ENCODE measurements at regions not wholly inside any gene's neighbourhood (a gene's known extent, or its start where the extent isn't known, plus 50 kb on each side); places are given as distances from the start of the nearest gene placed in this dataset.

DNA sequence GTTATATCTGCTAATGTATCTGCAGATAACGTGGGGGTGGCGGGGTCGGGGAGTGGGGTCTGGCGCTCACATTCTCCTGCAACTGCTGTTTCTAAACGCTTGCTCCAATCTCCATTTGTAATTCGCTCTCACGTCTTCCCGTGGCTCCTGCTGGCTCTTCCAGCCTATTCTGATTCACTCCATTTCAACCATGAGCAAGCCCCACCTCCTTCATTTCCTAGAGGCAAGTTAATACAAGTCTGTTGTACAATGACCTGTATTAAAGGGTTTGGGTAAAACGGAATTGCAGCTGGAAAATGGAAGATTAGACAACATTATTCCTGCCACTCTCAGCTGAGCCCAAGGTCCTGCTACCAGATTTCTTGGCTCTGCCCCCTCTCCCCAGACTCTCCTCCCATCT lies 132.3 kb downstream of the CSNK2A3 start:
- POLR2A ChIA-PET, result no interaction called here
- no peak for DNase-seq (ENCODE audit: extremely low spot score)
- TF ChIP-seq HDGF (IDR thresholded peaks at IDR 0.05; ENCODE audit: borderline replicate concordance) (no peak), ZNF384 (IDR thresholded peaks at IDR 0.05) (no peak), SP1 (IDR thresholded peaks at IDR 0.05) (no peak), ELF4 (IDR thresholded peaks at IDR 0.05) (no peak), ARNT (IDR thresholded peaks at IDR 0.05) (no peak), SUZ12 (IDR thresholded peaks at IDR 0.05) (no peak), TARDBP (IDR thresholded peaks at IDR 0.05) (no peak)
- CTCF ChIA-PET, result no interaction called here

DNA sequence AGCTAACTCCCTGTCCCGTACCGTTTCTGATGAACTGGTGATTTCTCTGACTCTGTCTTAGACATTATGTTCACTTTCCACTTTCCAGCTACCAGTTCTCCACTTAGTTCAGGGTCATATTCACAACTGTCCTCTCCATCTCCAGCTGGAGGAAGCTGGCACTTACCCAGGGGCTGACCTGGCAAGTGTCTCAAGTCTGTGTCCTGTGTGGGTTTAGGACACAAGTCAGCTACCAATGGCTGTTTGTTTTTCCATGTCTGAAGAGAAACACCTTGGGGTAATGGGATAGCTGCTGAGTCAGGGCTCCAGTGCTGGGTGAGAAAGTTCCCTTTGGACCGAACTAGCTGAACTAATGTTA lies 134.4 kb downstream of the CSNK2A3 start:
- CTCF ChIA-PET, result interaction anchor here (0.6 kb wide), 1 partner anchor 626 kb away, joined by 3 read pairs; no protein-coding TSS in a partner anchor
- no peak for DNase-seq (ENCODE audit: extremely low spot score)
- TF ChIP-seq FOXA1 (IDR thresholded peaks at IDR 0.05) (no peak), BHLHE40 (IDR thresholded peaks at IDR 0.05; ENCODE audit: borderline replicate concordance) (no peak), NFRKB (IDR thresholded peaks at IDR 0.05) (no peak), ARNT (IDR thresholded peaks at IDR 0.05) (no peak), ZNF384 (IDR thresholded peaks at IDR 0.05) (no peak), LEF1 (IDR thresholded peaks at IDR 0.05; ENCODE audit: borderline replicate concordance) (no peak), FOXK2 (IDR thresholded peaks at IDR 0.05) (no peak), ELF4 (IDR thresholded peaks at IDR 0.05) (no peak), HDGF (IDR thresholded peaks at IDR 0.05; ENCODE audit: borderline replicate concordance) (no peak)
- TF ChIP-seq, protein P1, sequence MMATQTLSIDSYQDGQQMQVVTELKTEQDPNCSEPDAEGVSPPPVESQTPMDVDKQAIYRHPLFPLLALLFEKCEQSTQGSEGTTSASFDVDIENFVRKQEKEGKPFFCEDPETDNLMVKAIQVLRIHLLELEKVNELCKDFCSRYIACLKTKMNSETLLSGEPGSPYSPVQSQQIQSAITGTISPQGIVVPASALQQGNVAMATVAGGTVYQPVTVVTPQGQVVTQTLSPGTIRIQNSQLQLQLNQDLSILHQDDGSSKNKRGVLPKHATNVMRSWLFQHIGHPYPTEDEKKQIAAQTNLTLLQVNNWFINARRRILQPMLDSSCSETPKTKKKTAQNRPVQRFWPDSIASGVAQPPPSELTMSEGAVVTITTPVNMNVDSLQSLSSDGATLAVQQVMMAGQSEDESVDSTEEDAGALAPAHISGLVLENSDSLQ (IDR thresholded peaks at IDR 0.05), result no peak
- POLR2A ChIA-PET, result no interaction called here

DNA sequence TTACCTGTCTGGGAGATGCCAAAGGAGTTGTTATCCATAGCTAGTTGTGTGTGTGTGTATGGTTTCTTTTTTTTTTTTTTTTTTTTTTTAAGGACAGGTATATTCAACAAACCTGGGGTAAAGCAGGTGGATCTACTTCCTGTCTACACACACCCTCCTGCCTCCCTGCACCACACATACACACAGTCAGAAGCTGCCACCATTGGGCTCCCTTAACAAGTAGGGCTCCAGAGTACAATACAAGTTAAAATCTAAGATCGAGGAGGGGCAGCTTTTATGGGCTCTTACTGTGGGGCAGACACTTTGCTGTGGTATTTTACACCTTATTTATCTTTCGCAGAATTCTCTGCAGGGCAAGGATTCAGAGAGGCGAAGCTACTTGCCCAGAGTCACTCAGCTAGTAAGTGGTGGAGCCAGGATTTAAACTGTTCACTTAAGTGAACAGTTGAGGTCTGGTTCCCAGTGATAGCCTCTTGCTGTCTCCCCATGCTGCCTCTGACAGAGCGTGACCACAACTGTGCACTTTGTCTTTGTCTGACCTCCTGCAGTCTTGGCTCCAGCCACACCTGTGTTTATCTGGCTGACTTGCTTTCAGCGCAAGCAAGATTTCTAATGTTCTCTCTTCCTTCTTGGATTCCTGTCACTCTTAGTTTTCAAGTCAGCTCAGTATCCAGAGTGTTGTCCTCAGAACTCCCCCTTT lies 135.0 kb downstream of the CSNK2A3 start:
- POLR2A ChIA-PET, result no interaction called here
- no peak for DNase-seq (ENCODE audit: extremely low spot score)

DNA sequence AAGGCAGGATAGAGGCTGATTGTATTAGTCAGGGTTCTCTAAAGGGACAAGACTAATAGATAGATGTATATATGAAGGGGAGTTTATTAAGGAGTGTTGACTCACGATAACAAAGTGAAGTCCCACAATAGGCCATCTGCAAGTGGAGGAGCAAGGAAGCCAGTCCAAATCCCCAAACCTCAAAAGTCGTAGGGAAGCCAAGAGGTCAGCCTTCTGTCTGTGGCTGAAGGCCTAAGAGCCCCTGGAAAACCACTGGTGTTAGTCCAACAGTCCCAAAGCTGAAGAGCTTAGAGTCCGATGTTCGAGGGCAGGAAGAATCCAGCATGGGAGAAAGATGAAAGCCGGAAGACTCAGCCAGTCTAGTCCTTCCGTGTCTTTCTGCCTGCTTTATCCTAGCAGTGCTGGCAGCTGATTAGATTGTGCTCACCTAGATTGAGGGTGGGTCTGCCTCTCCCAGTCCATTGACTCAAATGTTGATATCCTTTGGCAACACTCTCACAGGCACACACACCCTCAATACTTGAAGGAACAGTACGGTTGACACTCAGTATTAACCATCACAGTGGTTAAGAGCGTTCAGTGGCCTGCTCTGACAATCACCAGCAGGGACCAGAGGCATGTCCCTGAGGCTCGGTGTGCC lies 135.6 kb downstream of the CSNK2A3 start:
- ChIA-PET CTCF (no interaction called here), POLR2A (no interaction called here)
- DNase-seq (ENCODE audit: extremely low spot score), result no peak
- TF ChIP-seq ZNF384 (IDR thresholded peaks at IDR 0.05) (no peak), FOXK2 (IDR thresholded peaks at IDR 0.05) (no peak), SUZ12 (IDR thresholded peaks at IDR 0.05) (no peak), FOXA1 (IDR thresholded peaks at IDR 0.05) (no peak), FOXM1 (IDR thresholded peaks at IDR 0.05; ENCODE audit: borderline replicate concordance) (no peak), L3MBTL2 (conservative IDR thresholded peaks at IDR 0.05) (no peak), LEF1 (IDR thresholded peaks at IDR 0.05; ENCODE audit: borderline replicate concordance) (no peak), SP1 (IDR thresholded peaks at IDR 0.05) (no peak), TARDBP (IDR thresholded peaks at IDR 0.05) (no peak), NFRKB (IDR thresholded peaks at IDR 0.05) (no peak)

More for the DNA sequence above, 135.0 kb downstream of the CSNK2A3 start:
- CTCF ChIA-PET, result interaction anchor here (0.6 kb wide), 1 partner anchor 626 kb away, joined by 3 read pairs; no protein-coding TSS in a partner anchor
- TF ChIP-seq TARDBP (IDR thresholded peaks at IDR 0.05) (no peak), NFRKB (IDR thresholded peaks at IDR 0.05) (no peak), LEF1 (IDR thresholded peaks at IDR 0.05; ENCODE audit: borderline replicate concordance) (no peak), ZNF384 (IDR thresholded peaks at IDR 0.05) (no peak), SUZ12 (IDR thresholded peaks at IDR 0.05) (no peak), FOXM1 (IDR thresholded peaks at IDR 0.05; ENCODE audit: borderline replicate concordance) (no peak), ARNT (IDR thresholded peaks at IDR 0.05) (no peak), L3MBTL2 (conservative IDR thresholded peaks at IDR 0.05) (no peak), FOXA1 (IDR thresholded peaks at IDR 0.05) (no peak), BHLHE40 (IDR thresholded peaks at IDR 0.05; ENCODE audit: borderline replicate concordance) (no peak), CTBP1 (IDR thresholded peaks at IDR 0.05; ENCODE audit: borderline replicate concordance) (no peak)
- TF ChIP-seq, protein P1 (IDR thresholded peaks at IDR 0.05), result no peak

DNA sequence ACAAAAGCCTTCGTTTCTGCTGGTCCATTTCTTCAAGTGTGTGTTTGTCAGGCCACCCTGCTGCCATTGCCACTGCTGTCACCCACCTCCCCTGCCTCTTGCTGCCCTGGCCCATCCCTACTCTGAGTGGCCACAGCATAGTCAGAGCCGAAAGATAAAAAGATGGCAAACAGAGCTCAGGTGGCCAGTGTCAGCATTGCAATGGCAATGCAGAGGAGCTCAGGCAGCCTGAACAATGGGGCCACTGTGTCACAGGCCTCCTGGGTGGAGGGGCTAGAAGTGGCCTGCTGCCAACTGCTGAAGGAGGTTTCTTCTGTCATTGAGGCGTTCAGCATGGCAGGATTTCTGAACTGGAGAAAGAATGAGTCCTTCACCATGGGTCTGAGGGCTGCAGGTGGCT lies 137.1 kb downstream of the CSNK2A3 start:
- ChIA-PET POLR2A (no interaction called here), CTCF (no interaction called here)
- no peak for DNase-seq (ENCODE audit: extremely low spot score)
- TF ChIP-seq LEF1 (IDR thresholded peaks at IDR 0.05; ENCODE audit: borderline replicate concordance), result no peak
- no peak for TF ChIP-seq SUZ12 (IDR thresholded peaks at IDR 0.05)

DNA sequence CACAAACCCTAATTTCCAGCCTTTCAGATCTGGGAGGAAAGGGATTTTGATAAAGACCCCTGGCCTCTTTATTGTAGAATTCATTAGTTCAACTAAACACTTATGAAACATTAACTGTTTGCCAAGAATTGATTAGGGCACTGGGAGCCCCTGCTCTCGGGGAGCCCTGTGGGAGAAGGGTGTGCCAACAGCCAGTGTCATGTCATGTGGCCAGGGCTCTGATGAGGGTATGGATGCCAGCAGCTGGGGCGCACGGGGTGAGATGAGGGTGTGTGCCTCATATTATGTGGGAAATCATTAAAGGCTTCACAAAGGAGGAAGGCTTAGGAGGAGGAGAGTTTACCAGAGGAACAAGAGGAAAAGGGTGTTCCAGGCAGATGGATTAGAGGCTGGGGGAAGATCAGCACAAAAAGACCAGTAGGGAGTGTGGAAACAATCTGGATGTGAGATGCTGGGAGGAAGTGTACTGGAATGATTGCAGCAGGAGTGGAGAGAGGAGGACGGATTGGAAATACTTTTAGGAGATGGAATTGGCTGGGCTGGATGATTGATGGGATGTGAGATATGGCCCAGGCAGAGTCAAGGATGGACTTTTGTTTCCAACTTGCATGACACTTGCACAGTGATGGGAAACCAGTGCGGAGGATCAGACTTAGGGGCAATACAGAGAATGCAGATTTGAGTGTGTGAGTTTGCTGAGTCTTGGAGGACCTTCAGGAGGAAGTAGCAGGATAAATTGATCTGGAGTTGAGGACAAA lies 137.8 kb downstream of the CSNK2A3 start:
- no peak for DNase-seq (ENCODE audit: extremely low spot score)
- TF ChIP-seq BHLHE40 (IDR thresholded peaks at IDR 0.05; ENCODE audit: borderline replicate concordance), result no peak
- TF ChIP-seq ZNF384 (IDR thresholded peaks at IDR 0.05), result no peak
- TF ChIP-seq LEF1 (IDR thresholded peaks at IDR 0.05; ENCODE audit: borderline replicate concordance), result no peak
- TF ChIP-seq SUZ12 (IDR thresholded peaks at IDR 0.05), result no peak
- TF ChIP-seq, protein P1 (IDR thresholded peaks at IDR 0.05), result no peak
- CTCF ChIA-PET, result no interaction called here
- POLR2A ChIA-PET, result no interaction called here
